ENCODE measurements at regions not wholly inside any gene's neighbourhood (a gene's known extent, or its start where the extent isn't known, plus 50 kb on each side); places are given as distances from the start of the nearest gene placed in this dataset.

DNA sequence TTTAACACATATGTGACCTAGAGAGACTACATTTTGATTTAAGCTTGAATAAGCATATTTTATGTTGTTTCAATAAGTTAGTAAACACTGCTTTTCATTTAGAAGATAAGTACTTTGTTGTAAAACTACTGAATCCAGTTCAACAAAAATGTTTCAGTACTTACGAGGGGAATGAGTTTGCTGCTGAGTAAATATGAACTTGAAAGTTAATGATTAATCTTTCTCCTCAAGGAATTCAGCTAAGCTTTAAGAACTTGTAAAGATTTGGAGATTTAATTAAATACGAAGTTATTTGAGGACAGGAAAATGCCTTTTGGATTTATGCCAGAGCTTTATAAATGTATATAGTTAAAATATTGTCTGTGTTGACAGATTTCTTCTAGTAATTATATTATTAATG, 933.0 kb upstream of the LCORL start:
- TF ChIP-seq, protein P1, sequence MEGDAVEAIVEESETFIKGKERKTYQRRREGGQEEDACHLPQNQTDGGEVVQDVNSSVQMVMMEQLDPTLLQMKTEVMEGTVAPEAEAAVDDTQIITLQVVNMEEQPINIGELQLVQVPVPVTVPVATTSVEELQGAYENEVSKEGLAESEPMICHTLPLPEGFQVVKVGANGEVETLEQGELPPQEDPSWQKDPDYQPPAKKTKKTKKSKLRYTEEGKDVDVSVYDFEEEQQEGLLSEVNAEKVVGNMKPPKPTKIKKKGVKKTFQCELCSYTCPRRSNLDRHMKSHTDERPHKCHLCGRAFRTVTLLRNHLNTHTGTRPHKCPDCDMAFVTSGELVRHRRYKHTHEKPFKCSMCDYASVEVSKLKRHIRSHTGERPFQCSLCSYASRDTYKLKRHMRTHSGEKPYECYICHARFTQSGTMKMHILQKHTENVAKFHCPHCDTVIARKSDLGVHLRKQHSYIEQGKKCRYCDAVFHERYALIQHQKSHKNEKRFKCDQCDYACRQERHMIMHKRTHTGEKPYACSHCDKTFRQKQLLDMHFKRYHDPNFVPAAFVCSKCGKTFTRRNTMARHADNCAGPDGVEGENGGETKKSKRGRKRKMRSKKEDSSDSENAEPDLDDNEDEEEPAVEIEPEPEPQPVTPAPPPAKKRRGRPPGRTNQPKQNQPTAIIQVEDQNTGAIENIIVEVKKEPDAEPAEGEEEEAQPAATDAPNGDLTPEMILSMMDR (conservative IDR thresholded peaks at IDR 0.05; ENCODE audit: low read depth): no peak
- no peak overlapping the region for H3K27ac ChIP-seq
- CTCF ChIA-PET: no interaction called here
- POLR2A ChIA-PET (ENCODE audit: low non-redundant PET): no interaction called here
- no peak for DNase-seq (ENCODE audit: low spot score)

DNA sequence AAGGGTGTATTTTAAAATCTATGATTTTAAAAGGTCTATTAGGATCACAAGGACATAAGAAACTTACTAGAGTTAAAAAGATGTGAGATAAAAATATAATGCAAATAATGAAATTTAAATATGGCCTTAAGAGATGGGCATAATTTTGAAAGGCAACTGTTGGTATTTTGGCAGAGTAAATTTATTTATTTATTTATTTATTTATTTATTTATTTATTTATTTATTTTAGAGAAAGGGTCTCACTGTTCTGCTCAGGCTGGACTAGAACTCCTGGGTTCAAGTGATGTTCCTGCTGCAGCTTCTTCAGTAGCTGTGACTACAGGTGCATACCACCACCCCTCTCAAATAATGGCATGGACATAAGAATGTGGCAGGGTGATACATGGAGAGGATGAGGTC, 932.1 kb upstream of the LCORL start:
- ChIA-PET POLR2A (ENCODE audit: low non-redundant PET) (no interaction called here), CTCF (no interaction called here)
- TF ChIP-seq, protein P1 (conservative IDR thresholded peaks at IDR 0.05; ENCODE audit: low read depth): no peak
- DNase-seq (ENCODE audit: low spot score): no peak
- H3K27ac ChIP-seq: no peak overlapping the region

DNA sequence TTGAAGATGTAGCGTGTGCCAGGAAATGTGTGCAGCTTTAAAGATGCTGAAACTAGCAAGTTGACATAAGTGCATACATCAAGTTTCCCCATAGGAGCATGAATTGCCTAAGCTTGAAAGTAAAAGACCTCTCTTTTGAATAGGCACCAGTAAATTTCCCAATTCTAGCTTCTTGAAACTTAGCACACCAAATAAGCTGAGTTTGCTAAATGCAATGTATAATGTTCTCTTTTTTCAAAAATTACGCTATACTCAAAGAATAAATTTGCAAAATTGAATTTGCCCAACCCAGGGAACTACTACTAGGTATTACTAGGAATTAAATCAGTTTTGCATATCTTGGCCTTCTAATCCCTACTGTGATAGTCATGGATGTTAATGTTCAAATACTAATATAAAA, 923.9 kb upstream of the LCORL start:
- H3K27ac ChIP-seq: no peak overlapping the region
- TF ChIP-seq, protein P1 (conservative IDR thresholded peaks at IDR 0.05; ENCODE audit: low read depth): no peak
- DNase-seq (ENCODE audit: low spot score): no peak
- POLR2A ChIA-PET (ENCODE audit: low non-redundant PET): no interaction called here
- CTCF ChIA-PET: no interaction called here

DNA sequence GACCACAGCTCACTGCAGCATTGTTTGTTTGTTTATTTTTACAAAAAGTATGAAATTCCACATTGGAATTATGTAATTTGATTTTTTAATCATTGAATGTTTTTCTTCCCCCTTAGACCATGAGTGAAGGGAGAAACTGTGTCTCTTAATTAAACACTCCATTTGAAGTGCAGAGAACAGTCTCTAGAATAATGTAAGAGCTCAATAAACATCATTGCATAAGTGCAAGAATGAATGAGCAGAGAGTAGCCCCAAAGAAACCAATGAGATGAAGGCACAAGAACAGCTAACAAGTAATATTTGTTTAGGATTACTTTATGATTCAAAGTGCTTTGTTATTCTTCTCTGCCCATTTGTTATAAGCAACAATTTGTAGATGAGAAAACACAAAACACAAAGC, 921.3 kb upstream of the LCORL start:
- CTCF ChIA-PET: no interaction called here
- H3K27ac ChIP-seq: no peak overlapping the region
- no peak for DNase-seq (ENCODE audit: low spot score)
- POLR2A ChIA-PET (ENCODE audit: low non-redundant PET): no interaction called here
- TF ChIP-seq, protein P1 (conservative IDR thresholded peaks at IDR 0.05; ENCODE audit: low read depth): no peak

- TF ChIP-seq, protein P1 (conservative IDR thresholded peaks at IDR 0.05; ENCODE audit: low read depth): no peak
- H3K27ac ChIP-seq: no peak overlapping the region
- no peak for DNase-seq (ENCODE audit: low spot score)
- CTCF ChIA-PET: interaction anchor here (0.6 kb wide), 1 partner anchor 247 kb away, joined by 3 read pairs; no protein-coding TSS in a partner anchor
- POLR2A ChIA-PET (ENCODE audit: low non-redundant PET): no interaction called here
Observed at GRCh38 chr4:18938343-18939099, 917.0 kb upstream of the LCORL start.

- DNase-seq (ENCODE audit: low spot score): no peak
- TF ChIP-seq, protein P1 (conservative IDR thresholded peaks at IDR 0.05; ENCODE audit: low read depth): no peak
- ChIA-PET CTCF (no interaction called here), POLR2A (ENCODE audit: low non-redundant PET) (no interaction called here)
- H3K27ac ChIP-seq: no peak overlapping the region
Observed at GRCh38 chr4:18937746-18938145, 916.2 kb upstream of the LCORL start.
